NCI-H446 (cell line): ENCODE measurements at regions not wholly inside any gene's neighbourhood (a gene's known extent, or its start where the extent isn't known, plus 50 kb on each side); places are given as distances from the start of the nearest gene placed in this dataset.
"Not testable (repeated sequence)": the region's sequence is repeated elsewhere in the genome, so short reads cannot be mapped to it uniquely, and the experiment has no call there.

Experiments
- DNase-seq, 2 experiments: peaks; one replicate each; lab custom pipeline; 2025; lab: John Stamatoyannopoulos, UW

- DNase-seq: peak; percentile 85 to 97
Measured at GRCh38 chrX:44675362-44676024, 132.8 kb upstream of the FUNDC1 start.

- peak; percentile 39 to 64 for DNase-seq
Measured at GRCh38 chrX:44674906-44675305, 132.2 kb upstream of the FUNDC1 start.

GRCh38 chrX:44669626-44670025 lies 127.0 kb upstream of the FUNDC1 start:
- DNase-seq: no peak

GRCh38 chrX:44667771-44668170 lies 125.1 kb upstream of the FUNDC1 start:
- DNase-seq: no peak

GRCh38 chrX:44657718-44658246 lies 115.1 kb upstream of the FUNDC1 start:
- DNase-seq: not testable (repeated sequence)

- peak; percentile 29 to 81 for DNase-seq
Measured at GRCh38 chrX:44651358-44651757, 108.7 kb upstream of the FUNDC1 start.

GRCh38 chrX:44643723-44644122 lies 101.1 kb upstream of the FUNDC1 start:
- no peak for DNase-seq

GRCh38 chrX:44637282-44637681 lies 94.6 kb upstream of the FUNDC1 start:
- no peak for DNase-seq

GRCh38 chrX:44621078-44621477 lies 78.4 kb upstream of the FUNDC1 start:
- DNase-seq: no peak

- no peak for DNase-seq
Measured at GRCh38 chrX:44619039-44619438, 76.4 kb upstream of the FUNDC1 start.

GRCh38 chrX:44596277-44596676 lies 53.6 kb upstream of the FUNDC1 start:
- no peak for DNase-seq
